NCI-H345 treated with DMSO at 0.1 percent for 48 hours (cell line): ENCODE measurements at regions not wholly inside any gene's neighbourhood (a gene's known extent, or its start where the extent isn't known, plus 50 kb on each side); places are given as distances from the start of the nearest gene placed in this dataset.
"Not testable (repeated sequence)": the region's sequence is repeated elsewhere in the genome, so short reads cannot be mapped to it uniquely, and the experiment has no call there.

Experiments used
- DNase-seq: peaks from one replicate; lab custom pipeline; 2025; ENCODE audit not compliant: unreplicated experiment; lab: John Stamatoyannopoulos, UW

GRCh38 chr13:60931858-60932546, 483.6 kb downstream of the PCDH20 start:
- DNase-seq, result no peak

GRCh38 chr13:60925686-60926085, 490.0 kb downstream of the PCDH20 start:
- DNase-seq, result no peak

- DNase-seq, result no peak
Measured at GRCh38 chr13:60924856-60925255, 490.8 kb downstream of the PCDH20 start.

- no peak for DNase-seq
Measured at GRCh38 chr13:60922576-60923231, 492.9 kb downstream of the PCDH20 start.

- DNase-seq, result no peak
Measured at GRCh38 chr13:60893801-60894200, 496.8 kb downstream of the TDRD3 start.

- DNase-seq, result no peak
Measured at GRCh38 chr13:60887711-60888110, 490.7 kb downstream of the TDRD3 start.

- DNase-seq, result no peak
Measured at GRCh38 chr13:60881507-60881906, 484.5 kb downstream of the TDRD3 start.

GRCh38 chr13:60873116-60873515, 476.1 kb downstream of the TDRD3 start:
- no peak for DNase-seq

GRCh38 chr13:60869941-60870613, 473.1 kb downstream of the TDRD3 start:
- no peak for DNase-seq

GRCh38 chr13:60869225-60869624, 472.2 kb downstream of the TDRD3 start:
- DNase-seq, result no peak

GRCh38 chr13:60862036-60862435, 465.0 kb downstream of the TDRD3 start:
- no peak for DNase-seq

- no peak for DNase-seq
Measured at GRCh38 chr13:60857698-60858097, 460.7 kb downstream of the TDRD3 start.

- DNase-seq, result no peak
Measured at GRCh38 chr13:60852886-60853285, 455.9 kb downstream of the TDRD3 start.

GRCh38 chr13:60851378-60851777, 454.4 kb downstream of the TDRD3 start:
- no peak for DNase-seq

- no peak for DNase-seq
Measured at GRCh38 chr13:60850526-60850925, 453.5 kb downstream of the TDRD3 start.

GRCh38 chr13:60838581-60838980, 441.6 kb downstream of the TDRD3 start:
- no peak for DNase-seq

GRCh38 chr13:60837806-60838205, 440.8 kb downstream of the TDRD3 start:
- DNase-seq, result no peak

GRCh38 chr13:60836821-60837220, 439.8 kb downstream of the TDRD3 start:
- DNase-seq, result no peak

- no peak for DNase-seq
Measured at GRCh38 chr13:60811581-60811980, 414.6 kb downstream of the TDRD3 start.

- DNase-seq, result not testable (repeated sequence)
Measured at GRCh38 chr13:60805640-60806039, 408.6 kb downstream of the TDRD3 start.

- no peak for DNase-seq
Measured at GRCh38 chr13:60798503-60798902, 401.5 kb downstream of the TDRD3 start.

GRCh38 chr13:60797112-60797511, 400.1 kb downstream of the TDRD3 start:
- DNase-seq, result no peak
